RPMI8226 (cell line): ENCODE measurements at regions not wholly inside any gene's neighbourhood (a gene's known extent, or its start where the extent isn't known, plus 50 kb on each side); places are given as distances from the start of the nearest gene placed in this dataset.

Experiments used
- DNase-seq: peaks from one replicate; pipeline ENCODE4 v3.0.0-alpha.2; 2015

- no peak for DNase-seq
These were observed 147.2 kb downstream of the ETS2 start for GRCh38 chr21:38952890-38953289.

- DNase-seq, result no peak
These were observed 145.5 kb downstream of the ETS2 start for GRCh38 chr21:38951095-38951730.

GRCh38 chr21:38950435-38951094 is 144.8 kb downstream of the ETS2 start:
- no peak for DNase-seq

GRCh38 chr21:38949070-38949380 is 143.3 kb downstream of the ETS2 start:
- DNase-seq, result no peak

GRCh38 chr21:38948377-38949069 is 142.8 kb downstream of the ETS2 start:
- DNase-seq, result no peak

GRCh38 chr21:38945545-38946245 is 140.0 kb downstream of the ETS2 start:
- DNase-seq, result no peak

GRCh38 chr21:38944903-38945302 is 139.2 kb downstream of the ETS2 start:
- DNase-seq, result no peak

- no peak for DNase-seq
These were observed 138.7 kb downstream of the ETS2 start for GRCh38 chr21:38944402-38944801.

- no peak for DNase-seq
These were observed 137.1 kb downstream of the ETS2 start for GRCh38 chr21:38942748-38943211.

- no peak for DNase-seq
These were observed 133.0 kb downstream of the ETS2 start for GRCh38 chr21:38938769-38939168.

- peak; percentile 68 for DNase-seq
These were observed 132.6 kb downstream of the ETS2 start for GRCh38 chr21:38938343-38938742.

- DNase-seq, result no peak
These were observed 132.1 kb downstream of the ETS2 start for GRCh38 chr21:38937844-38938243.

- no peak for DNase-seq
These were observed 131.6 kb downstream of the ETS2 start for GRCh38 chr21:38937286-38937790.

GRCh38 chr21:38936240-38936639 is 130.5 kb downstream of the ETS2 start:
- no peak for DNase-seq

GRCh38 chr21:38933731-38934130 is 128.0 kb downstream of the ETS2 start:
- DNase-seq, result no peak

- no peak for DNase-seq
These were observed 125.6 kb downstream of the ETS2 start for GRCh38 chr21:38931291-38931690.

- DNase-seq, result no peak
These were observed 125.1 kb downstream of the ETS2 start for GRCh38 chr21:38930853-38931252.

GRCh38 chr21:38930066-38930465 is 124.3 kb downstream of the ETS2 start:
- DNase-seq, result no peak

- no peak for DNase-seq
These were observed 123.9 kb downstream of the ETS2 start for GRCh38 chr21:38929652-38930051.

- no peak for DNase-seq
These were observed 123.4 kb downstream of the ETS2 start for GRCh38 chr21:38929142-38929541.

GRCh38 chr21:38927776-38928175 is 122.0 kb downstream of the ETS2 start:
- DNase-seq, result peak; percentile 82

- DNase-seq, result peak; percentile 77
These were observed 120.2 kb downstream of the ETS2 start for GRCh38 chr21:38925923-38926322.

GRCh38 chr21:38925478-38925877 is 119.7 kb downstream of the ETS2 start:
- DNase-seq, result no peak
